G401 (cell line): ENCODE measurements at regions not wholly inside any gene's neighbourhood (a gene's known extent, or its start where the extent isn't known, plus 50 kb on each side); places are given as distances from the start of the nearest gene placed in this dataset.

Experiments
- DNase-seq: peaks from one replicate; pipeline ENCODE4 v3.0.0-alpha.2; 2015; ENCODE audit warnings: low spot score
- in situ Hi-C: cut with HindIII; loops from 2 replicates; pipeline ENCODE4 v1.10.0; 2016; ENCODE audit warnings: low sequenced_read_pairs, mixed read lengths

DNA sequence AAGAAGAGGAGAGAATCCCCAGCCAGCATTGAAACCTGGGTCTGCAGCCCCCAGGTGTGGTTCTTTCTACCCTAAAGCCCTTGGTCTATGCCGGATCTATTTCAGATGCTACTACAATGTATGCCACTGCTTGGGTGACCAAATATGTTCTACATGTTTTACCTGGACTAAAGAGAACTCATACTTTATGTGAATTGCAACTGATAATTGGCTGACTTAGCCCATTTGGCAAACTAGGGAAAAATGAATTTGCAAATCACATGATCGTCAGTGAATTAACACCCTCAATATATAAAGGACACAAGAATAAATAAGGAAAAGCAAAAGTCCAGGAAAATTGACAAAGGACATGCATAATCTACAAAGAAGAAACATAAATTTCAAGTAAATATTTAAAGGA lies 308.8 kb upstream of the IRX2 start:
- DNase-seq: no peak
- in situ Hi-C loops: no loop called here

DNA sequence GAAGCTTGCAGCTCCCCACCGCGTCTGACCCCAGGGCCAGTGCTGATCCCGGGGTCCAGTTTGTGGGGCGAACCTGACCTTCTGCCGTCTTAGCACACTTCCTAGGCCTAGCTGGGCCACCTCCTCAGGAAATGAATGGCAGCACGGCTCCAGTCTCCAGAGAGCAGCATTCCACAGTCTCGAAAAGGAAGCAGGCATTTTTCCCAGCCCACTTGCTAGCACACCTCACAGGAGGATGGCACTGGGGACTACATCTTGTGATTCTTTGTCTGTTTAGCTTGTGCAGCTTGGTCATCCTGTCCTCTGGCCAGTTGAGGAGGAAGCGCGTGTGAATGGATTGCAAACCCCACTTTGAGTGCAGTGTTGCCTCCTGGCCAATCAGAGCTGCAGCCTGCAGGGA lies 308.0 kb upstream of the IRX2 start:
- in situ Hi-C loops: no loop called here
- DNase-seq: no peak

DNA sequence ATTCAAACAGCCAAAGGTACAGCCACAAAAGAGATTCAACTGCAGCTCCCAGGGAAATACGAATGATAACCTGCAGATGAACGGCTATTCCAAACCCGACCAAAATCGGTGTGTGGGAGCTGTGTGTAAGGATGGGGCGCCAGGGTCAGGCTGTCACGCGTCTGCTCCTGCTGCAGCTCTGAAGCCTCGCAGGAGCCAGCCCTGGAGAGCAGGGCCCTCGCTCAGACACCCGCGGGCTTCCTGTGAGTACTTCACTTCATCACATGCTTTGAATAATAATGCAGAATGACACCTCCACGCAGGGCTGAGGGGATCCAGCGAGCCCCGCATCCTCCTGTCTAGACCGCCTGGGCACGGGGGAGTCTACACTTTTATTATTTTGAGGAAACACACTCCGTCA lies 307.5 kb upstream of the IRX2 start:
- in situ Hi-C loops: no loop called here
- DNase-seq: no peak

DNA sequence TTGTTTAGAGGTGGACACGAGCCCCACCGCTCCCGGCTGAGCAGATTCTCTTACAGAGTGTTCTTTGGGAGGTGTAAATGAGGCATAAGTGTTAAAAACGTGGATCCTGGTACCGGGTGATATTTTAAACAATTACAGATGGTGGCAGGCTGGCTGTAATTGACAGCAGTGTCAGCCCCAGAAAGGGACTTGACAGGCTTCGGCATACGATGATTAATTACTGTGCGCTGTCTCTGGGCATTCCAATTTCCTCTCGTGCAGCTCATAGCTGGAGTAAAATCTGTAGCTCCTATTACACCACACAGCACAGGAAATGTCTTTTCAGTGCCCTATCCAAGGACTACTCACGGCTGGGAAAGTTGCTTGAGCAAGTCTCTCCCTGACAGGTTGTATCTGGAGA lies 305.4 kb upstream of the IRX2 start:
- in situ Hi-C loops: no loop called here
- DNase-seq: no peak

DNA sequence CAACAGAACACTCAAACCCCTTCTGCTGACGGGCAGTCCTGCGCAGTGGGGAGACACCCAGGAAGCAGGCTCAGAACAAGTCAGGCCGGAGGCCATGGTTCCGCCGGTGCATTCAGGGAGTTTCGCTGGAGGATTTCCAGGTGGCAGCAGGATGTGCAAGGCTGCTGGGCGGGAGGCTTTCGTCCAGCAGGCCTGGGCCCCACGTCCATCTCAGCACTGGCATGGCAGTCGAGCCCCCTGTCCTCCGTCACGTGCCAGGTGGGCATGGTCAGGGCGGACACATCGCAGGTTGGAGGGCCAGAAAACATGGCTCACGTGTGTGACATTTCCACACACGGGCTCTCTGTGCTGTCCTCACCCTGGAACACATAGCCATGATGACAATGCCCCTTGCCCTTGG lies 299.9 kb upstream of the IRX2 start:
- in situ Hi-C loops: no loop called here
- DNase-seq: no peak

DNA sequence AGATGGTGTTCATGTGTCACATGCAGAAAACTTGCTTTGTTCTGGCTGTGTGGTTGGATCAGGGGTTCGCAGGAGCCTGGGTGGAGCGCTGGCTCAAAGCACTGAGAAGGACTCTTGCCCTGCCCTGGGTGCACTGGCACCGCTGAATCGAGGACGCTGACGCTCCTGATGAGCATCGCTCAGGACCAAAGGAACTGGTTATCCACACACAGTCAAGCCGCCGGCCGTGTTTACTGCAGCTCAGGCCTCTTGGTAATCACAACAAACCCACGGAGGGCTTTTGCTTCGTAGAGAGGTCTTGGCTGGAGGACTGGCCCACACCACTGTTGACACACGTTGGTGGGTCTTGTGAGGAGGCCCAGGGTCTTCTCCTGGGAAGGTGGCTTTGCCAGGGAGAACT lies 299.4 kb upstream of the IRX2 start:
- DNase-seq: no peak
- in situ Hi-C loops: no loop called here

DNA sequence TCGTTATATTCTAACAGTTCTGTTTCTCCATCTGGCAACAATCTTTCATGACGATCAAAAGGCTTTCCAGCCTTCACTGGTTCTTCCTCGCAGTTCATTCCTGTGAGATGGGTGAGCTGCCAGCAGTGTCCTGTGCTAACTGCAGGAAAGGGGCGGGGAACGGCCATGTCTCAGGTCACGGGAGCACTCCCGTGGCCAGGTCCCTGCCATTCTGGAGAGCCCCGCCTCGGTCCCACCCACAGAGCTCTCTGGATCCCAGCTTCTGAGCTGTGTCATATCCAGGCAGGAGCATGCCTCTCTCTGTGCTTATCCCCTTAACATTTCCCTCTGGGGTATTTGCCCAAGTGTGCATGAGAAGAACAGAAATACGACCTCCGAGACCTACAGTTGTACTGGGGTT lies 297.8 kb upstream of the IRX2 start:
- in situ Hi-C loops: no loop called here
- DNase-seq: no peak

DNA sequence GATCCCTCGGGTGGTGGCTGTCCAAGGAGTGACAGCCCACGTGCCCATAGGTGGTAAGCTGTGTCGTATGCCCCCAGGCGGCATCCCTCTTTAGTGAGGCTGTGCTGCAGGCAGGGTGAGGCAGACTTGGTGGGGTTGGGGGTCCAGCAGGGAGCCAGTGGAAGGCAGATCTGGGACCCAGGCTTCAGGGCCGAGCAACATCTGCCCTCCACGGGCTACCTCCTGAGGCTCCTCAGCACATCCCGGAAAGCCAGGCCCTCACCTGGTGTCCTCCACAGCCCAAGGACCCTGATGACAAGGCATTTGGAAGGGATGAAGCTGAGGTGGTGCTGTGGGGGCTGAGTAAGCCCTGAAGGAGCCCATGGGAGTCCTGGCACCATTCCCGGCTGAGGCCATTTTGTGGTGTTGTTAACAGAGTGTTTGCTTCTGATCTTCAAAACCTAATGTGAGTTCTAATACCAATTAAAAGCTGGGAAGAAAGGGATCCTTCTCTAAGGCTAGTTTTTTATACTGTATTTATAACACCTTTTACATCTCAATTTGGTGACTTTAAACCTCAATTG lies 295.8 kb upstream of the IRX2 start:
- no peak for DNase-seq
- in situ Hi-C loops: no loop called here

DNA sequence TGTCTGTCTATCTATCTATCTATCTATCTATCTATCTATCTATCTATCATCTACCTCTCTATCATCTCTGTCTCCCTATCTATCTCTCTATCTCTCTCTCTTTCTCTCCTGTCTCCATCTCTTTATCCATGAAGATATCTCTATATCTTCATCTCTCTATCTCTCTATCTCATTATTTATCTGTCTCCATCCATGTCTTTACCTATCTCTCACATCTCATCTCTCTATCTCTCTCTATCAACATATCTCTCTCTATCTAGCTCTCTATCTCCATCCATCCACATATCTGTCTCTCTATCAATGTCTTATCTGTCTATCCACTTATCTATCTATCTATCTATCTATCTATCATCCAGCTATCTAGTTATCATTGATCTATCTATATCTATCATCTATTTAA lies 292.1 kb upstream of the IRX2 start:
- in situ Hi-C loops: no loop called here
- no peak for DNase-seq

DNA sequence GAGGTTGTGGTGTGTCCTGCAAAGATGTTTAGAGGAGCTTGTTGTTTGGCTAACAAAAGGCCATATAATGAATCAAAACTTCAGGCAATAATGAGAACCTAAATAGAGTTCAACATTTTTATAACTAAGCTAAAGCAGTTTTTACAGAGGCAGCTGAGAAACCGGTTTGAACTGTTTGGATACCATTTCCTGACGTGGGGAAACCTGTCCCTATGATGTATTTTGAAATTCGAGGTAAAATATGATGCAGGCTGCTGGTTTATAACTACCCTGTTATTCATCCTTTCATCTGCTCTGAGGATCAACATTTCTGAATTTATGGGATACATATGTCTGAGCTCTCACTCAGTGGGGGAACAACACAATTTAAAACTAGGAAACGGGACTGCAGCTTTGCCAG lies 289.5 kb upstream of the IRX2 start:
- no peak for DNase-seq
- in situ Hi-C loops: no loop called here

DNA sequence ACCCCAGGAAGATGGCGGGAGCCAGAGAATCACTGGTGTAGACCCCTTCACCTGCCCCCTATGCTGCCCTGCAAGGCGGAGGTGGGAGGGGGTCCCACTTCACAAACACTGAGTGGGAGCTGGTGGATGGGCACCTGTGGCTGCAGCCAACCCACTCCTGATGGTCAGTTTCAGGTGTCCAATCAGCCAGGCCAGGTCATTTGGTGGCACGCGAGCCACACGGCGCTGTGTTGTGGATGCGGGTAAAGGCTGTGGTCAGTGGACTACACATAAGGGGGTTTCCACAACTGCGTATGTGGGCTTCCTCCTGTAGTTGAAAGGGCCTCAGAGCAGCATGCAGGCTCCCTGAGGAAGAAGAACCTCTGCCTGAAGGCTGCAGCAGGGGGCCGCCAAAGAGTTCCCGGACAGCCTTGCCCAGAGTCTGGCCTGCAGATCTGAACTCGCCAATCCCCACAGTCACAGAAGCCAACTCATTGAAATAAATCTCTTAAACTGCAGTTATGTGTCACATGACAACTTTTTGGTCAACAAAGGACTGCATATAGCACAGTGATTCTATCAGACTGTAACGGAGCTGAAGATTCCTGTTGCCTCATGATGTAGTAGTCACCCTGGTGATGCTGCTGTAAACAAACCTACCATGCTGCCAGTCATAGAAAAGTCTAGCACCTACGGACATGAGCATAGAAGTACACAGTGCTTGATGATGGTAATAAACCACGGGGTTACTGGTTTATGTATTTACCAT lies 284.7 kb upstream of the IRX2 start:
- no peak for DNase-seq
- in situ Hi-C loops: no loop called here

DNA sequence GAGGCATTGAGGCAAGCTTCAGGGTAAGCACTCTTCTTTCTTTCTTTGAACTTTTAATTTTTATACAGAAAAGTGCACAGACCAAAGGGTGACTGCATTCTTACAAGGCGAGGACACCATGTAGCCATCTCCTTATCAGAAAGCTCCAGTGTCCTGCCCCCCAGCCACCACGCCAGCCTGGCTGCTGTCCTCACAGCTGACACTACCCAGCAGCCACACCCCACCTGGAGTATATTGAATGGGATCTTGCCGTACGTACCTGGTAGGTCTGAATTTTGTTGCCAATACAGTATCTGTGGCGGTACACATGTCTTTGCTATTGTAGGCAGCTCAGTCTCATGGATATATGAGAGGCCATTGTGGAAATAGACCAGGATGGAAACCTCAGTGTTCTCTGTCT lies 284.0 kb upstream of the IRX2 start:
- in situ Hi-C loops: no loop called here
- DNase-seq: no peak

DNA sequence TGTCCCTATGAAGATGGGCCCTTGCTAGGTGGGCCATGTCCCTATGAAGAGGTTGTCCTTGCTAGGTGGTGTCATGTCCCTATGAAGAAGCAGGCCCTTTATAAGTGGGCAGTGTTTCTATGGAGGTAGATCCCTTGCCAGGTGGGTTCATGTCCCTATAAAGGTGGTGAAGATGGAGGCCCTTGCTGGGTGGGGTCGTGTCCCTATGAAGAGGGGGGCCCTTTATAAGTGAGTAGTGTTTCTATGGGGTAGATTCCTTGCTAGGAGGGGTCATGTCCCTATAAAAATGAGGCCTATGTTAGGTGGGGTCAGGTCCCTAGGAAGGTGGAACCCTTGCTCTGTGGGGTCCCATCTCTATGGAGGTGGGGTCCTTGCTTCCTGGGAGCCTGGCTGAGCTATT lies 283.4 kb upstream of the IRX2 start:
- in situ Hi-C loops: no loop called here
- no peak for DNase-seq

DNA sequence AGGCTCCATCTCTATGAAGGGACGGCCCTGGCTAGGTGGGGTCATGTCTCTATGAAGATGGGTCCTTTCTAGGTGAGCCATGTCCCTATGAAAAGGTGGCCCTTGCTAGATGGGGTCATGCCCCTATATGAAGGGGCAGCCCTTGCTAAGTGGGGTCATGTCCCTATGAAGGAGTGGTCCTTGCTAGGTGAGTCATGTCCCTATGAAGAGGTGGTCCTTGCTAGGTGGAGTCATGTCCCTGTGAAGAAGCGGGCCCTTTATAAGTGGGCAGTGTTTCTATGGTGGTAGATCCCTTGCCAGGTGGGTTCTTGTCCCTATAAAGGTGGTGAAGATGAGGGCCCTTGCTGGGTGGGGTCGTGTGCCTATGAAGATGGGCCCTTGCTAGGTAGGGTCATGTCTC lies 283.0 kb upstream of the IRX2 start:
- no peak for DNase-seq
- in situ Hi-C loops: no loop called here

DNA sequence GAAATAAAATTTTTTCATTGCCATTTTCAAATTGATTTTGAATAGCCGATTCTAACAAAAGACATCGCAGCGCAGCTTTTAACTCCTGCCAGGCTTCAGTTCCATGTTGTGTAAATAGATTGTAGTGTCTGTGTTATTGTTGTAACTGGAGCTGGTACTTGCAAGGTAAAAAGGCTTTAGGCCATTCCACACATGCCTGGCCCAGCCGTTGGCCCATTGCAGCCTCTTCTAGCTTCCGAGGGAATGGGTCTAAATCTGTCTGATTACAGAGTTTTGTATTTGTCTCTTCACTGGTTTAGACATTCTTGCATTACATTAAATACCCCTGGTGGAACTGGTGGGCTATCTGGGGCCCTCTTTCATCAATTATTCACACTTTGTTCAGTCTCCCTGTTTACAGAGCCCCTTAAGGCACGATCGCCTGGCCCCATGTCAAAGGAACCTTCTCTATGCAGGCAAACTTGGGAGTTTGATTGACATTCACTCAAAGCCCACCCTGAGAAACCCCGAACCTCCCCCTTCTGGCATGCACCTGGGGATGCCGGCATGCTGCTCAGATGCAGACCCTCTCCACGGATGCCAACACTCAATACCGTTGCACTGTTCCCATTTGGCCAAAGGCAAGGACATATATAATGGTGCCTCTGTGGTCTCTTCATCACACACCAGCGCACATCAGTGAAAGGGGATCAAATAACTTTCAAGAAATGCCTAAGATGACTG lies 281.7 kb upstream of the IRX2 start:
- DNase-seq: no peak
- in situ Hi-C loops: no loop called here

DNA sequence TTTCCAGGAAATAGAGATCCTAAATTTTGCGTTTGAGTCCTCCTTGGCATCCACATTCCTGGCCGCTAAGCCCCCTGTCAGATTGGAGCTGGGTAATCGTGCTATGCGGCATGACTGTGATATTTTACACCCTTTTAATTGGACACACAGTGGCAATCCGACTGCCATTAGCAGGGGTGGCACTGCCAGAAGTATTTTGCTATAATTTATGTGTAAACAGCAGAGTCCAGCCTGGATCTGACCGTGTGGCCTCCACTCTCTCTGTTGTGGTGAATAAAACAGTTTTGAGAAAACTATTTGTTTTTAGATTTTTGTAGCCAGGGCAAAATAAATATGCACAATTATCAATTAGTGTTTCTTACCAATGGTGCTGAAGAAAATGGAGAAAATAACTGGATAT lies 281.0 kb upstream of the IRX2 start:
- no peak for DNase-seq
- in situ Hi-C loops: no loop called here

DNA sequence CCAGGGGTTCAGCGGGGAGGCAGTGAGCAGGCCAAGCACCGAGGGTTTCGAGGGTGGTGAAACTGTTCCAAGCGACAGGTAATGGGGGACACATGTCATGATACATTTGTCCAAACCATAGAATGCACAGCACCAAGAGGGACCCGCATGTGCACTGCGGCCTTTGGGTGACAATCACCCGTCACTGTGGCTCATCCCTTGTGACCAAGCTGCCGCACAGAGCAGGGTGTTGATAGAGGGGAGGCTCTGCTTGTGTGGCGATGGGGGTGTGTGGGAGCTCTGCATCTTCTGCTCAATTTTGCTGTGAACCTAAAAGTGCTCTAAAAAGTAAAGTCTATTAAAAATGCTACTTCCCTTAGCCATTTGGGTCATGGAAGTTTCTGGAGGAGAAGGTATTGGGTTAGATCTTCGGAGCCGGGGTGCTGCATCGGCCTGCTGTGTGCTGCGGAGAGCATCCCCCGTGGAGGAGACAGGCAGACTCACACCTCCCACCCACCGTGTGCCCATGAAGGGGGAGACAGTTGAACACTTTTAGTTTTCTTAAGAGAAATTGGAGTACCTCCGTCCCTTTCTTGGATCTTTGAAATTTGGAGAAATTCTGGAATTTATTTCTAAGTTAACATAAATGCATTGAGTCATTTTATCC lies 280.4 kb upstream of the IRX2 start:
- in situ Hi-C loops: no loop called here

DNA sequence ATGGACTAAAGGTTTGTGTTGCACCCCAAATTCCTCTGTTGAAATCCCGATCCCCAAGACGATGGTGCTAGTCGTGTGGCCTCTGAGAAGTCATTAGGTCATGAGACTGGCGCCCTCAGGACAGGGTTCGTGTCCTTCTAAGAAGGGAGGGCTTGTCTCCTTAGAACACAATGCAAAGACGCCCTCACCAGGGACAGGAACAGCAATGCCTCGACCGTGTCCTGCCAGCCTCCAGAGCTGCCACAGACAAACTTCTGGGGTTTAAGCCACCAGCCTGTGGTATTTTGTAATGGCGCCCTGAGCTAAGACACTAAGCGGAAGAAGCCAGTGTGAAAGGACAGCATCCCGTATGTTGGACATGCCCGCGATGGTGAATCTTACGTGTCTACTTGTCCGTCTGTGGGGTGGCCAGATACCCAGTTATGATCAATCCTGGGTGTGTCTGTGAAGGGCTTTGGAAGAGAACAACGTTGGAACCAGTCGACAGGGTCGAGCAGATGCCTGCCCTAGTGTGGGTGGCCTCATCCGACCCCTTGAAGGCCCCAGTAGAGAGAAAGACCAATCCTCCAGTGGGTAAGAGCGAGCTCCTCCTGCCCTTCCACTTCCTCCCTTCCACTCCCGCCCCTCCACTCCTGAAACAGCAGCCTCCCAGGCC lies 279.2 kb upstream of the IRX2 start:
- in situ Hi-C loops: no loop called here
- DNase-seq: no peak

More for the DNA sequence above, 280.4 kb upstream of the IRX2 start:
- no peak for DNase-seq

DNA sequence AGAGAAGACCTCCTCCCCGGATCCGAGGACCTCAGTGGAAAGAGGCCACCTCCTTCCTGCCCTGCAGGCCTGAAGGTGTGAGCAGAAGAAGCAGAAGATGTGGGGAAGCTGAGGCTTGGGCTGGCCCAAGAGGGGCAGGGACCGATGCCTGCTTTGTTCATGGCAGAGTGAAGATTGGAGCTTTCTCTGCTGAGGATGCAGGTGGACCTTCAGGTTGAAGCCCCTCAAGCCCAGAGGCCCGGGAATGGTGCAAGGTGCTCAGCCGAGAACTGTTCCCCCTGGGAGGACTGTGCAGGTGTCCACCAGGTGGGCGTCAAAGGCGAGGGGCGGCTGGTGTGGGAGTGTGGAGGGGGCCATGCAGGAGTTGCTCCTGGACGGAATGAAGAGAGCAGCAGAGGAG lies 277.9 kb upstream of the IRX2 start:
- DNase-seq: no peak
- in situ Hi-C loops: no loop called here
